GM12878 (cell line): ENCODE measurements at regions not wholly inside any gene's neighbourhood (a gene's known extent, or its start where the extent isn't known, plus 50 kb on each side); places are given as distances from the start of the nearest gene placed in this dataset.

Experiments used
- ATAC-seq: fragments of 200-7000 bp; cut with Tn5 transposase; 3 replicates; pipeline ENCODE4 v1.9.1; 2020; ENCODE audit warnings: mild to moderate bottlenecking, moderate library complexity
- BruUV-seq: library from RNA; stranded (reverse); fragments of 400-500 nt; replicated peaks from 2 replicates; lab custom pipeline; 2021; lab: Mats Ljungman, UMichigan
- CTCF ChIA-PET: fragments of 300-600 bp; sonication (Branson Sonifier 250); formaldehyde crosslinking; extraction: SDS; loops from one replicate; lab custom pipeline; 2021; ENCODE audit warnings: inconsistent platforms; lab: Yijun Ruan, JAX
- POLR2A ChIA-PET: fragments of 350-600 bp; formaldehyde crosslinking; extraction: SDS; loops from one replicate; lab custom pipeline; 2021; ENCODE audit warnings: inconsistent platforms; lab: Charles Lee
- RAD21 ChIA-PET: fragments of 300-600 bp; sonication (Branson Sonifier 250); formaldehyde crosslinking; loops from one replicate; lab custom pipeline; 2023; ENCODE audit warnings: antibody characterized with exemption; ENCODE audit not compliant: unreplicated experiment; lab: Charles Lee
- SMC1A ChIA-PET: fragments of 300-600 bp; sonication (Branson Sonifier 250); formaldehyde crosslinking; loops from one replicate; lab custom pipeline; 2023; ENCODE audit not compliant: unreplicated experiment, uncharacterized antibody; lab: Charles Lee
- DNase-seq: peaks from one replicate; pipeline ENCODE4 v3.0.0-alpha.2; 2011; ENCODE audit warnings: low read depth, low spot score
- FAIRE-seq: peaks from 3 replicates; lab custom pipeline; 2011; peaks lifted over from hg19 to GRCh38; lab: Jason Lieb, UNC
- H2AFZ ChIP-seq: 2 replicates; pipeline ENCODE4 v1.6.0; 2011; ENCODE audit warnings: low read depth, low read length, control low read depth; ENCODE audit not compliant: control insufficient read depth
- H3K27ac ChIP-seq: 2 replicates; pipeline ENCODE4 v1.5.1; 2011; ENCODE audit warnings: control low read depth; ENCODE audit not compliant: control insufficient read depth, insufficient read depth
- H3K27me3 ChIP-seq, 2 experiments: replicated peaks in 1 of 2; 2 replicates each; pipeline versions ENCODE4 v1.6.0 to v1.6.1; 2011; ENCODE audit warnings: low read length in 1 of 2; ENCODE audit not compliant: control insufficient read depth in 2 of 2, insufficient read depth in 2 of 2
- H3K36me3 ChIP-seq, 2 experiments: 2 replicates each; pipeline ENCODE4 v1.5.1; 2011; ENCODE audit warnings: low read length in 1 of 2; ENCODE audit not compliant: control insufficient read depth in 2 of 2, insufficient read depth in 2 of 2
- H3K4me1 ChIP-seq: 2 replicates; pipeline ENCODE4 v1.6.1; 2011; ENCODE audit warnings: mild to moderate bottlenecking, low read length, moderate library complexity, mixed read lengths; ENCODE audit not compliant: control insufficient read depth, insufficient read depth
- H3K4me2 ChIP-seq: 2 replicates; pipeline ENCODE4 v1.6.0; 2011; ENCODE audit warnings: control low read depth; ENCODE audit not compliant: control insufficient read depth, insufficient read depth
- H3K4me3 ChIP-seq: fragments of 200-600 bp; sonication (generic); 2 replicates; pipeline ENCODE4 v1.5.1; 2016
- H3K79me2 ChIP-seq: 2 replicates; pipeline ENCODE4 v1.6.0; 2011; ENCODE audit warnings: low read length; ENCODE audit not compliant: control insufficient read depth, insufficient read depth
- H3K9ac ChIP-seq: 2 replicates; pipeline ENCODE4 v1.8.0; 2011; ENCODE audit warnings: low read length, control low read depth, mixed read lengths; ENCODE audit not compliant: control insufficient read depth, insufficient read depth
- H3K9me3 ChIP-seq: replicated peaks from 3 replicates; pipeline ENCODE4 v1.5.1; 2011; ENCODE audit warnings: mild to moderate bottlenecking, low read length; ENCODE audit not compliant: control insufficient read depth, insufficient read depth
- H4K20me1 ChIP-seq: 2 replicates; pipeline ENCODE4 v1.6.0; 2011; ENCODE audit not compliant: control insufficient read depth, insufficient read depth
- BCL11A ChIP-seq: IDR thresholded peaks from 2 replicates; pipeline ENCODE4 v1.6.1; 2011; ENCODE audit warnings: low read depth, low read length
- CHD4 ChIP-seq: fragments of 200-600 bp; sonication (generic); IDR thresholded peaks from 2 replicates; pipeline ENCODE4 v1.6.1; 2016; ENCODE audit warnings: mild to moderate bottlenecking
- FOXK2 ChIP-seq: fragments of 450-650 bp; IDR thresholded peaks from 2 replicates; pipeline ENCODE4 v1.6.1; 2017; ENCODE audit warnings: mild to moderate bottlenecking, moderate library complexity
- FOXM1 ChIP-seq: IDR thresholded peaks from 2 replicates; pipeline ENCODE4 v1.6.1; 2012; ENCODE audit warnings: low read depth, mild to moderate bottlenecking, inconsistent platforms, low read length, moderate library complexity
- GABPA ChIP-seq: IDR thresholded peaks from 2 replicates; pipeline ENCODE4 v1.6.1; 2014; ENCODE audit warnings: antibody characterized with exemption, low read depth, mild to moderate bottlenecking, inconsistent platforms
- GATAD2B ChIP-seq: fragments of 450-650 bp; conservative IDR thresholded peaks from 2 replicates; pipeline ENCODE4 v1.6.1; 2017; ENCODE audit warnings: low read depth, mild to moderate bottlenecking, moderate library complexity
- HCFC1 ChIP-seq: fragments of 150-350 bp; IDR thresholded peaks from 2 replicates; pipeline ENCODE4 v1.6.1; 2014; ENCODE audit warnings: low read length
- LARP7 ChIP-seq: fragments of 450-650 bp; IDR thresholded peaks from 2 replicates; pipeline ENCODE4 v1.6.1; 2017; ENCODE audit warnings: mild to moderate bottlenecking
- MXI1 ChIP-seq: fragments of 150-350 bp; IDR thresholded peaks from 2 replicates; pipeline ENCODE4 v1.6.1; 2011; ENCODE audit warnings: low read depth, mild to moderate bottlenecking, inconsistent platforms, low read length, improper control_type of control experiment
- NR2F1 ChIP-seq: fragments of 450-650 bp; conservative IDR thresholded peaks from 2 replicates; pipeline ENCODE4 v1.6.1; 2017; ENCODE audit warnings: mild to moderate bottlenecking
- NRF1 ChIP-seq: conservative IDR thresholded peaks from 2 replicates; pipeline ENCODE4 v1.6.1; 2011; ENCODE audit warnings: mild to moderate bottlenecking, low read depth, low read length, improper control_type of control experiment
- SIX5 ChIP-seq: IDR thresholded peaks from 2 replicates; pipeline ENCODE4 v1.6.1; 2011; ENCODE audit warnings: mild to moderate bottlenecking, low read depth, low read length, moderate library complexity; ENCODE audit not compliant: severe bottlenecking
- SMAD5 ChIP-seq: IDR thresholded peaks from 2 replicates; pipeline ENCODE4 v1.6.1; 2016; ENCODE audit warnings: antibody characterized with exemption, low read depth
- SREBF1 ChIP-seq: IDR thresholded peaks from 2 replicates; pipeline ENCODE4 v1.6.1; 2012; ENCODE audit warnings: mild to moderate bottlenecking, low read length
- SREBF2 ChIP-seq: IDR thresholded peaks from 2 replicates; pipeline ENCODE4 v1.6.1; 2012; ENCODE audit warnings: mild to moderate bottlenecking, low read length
- TAF1 ChIP-seq: IDR thresholded peaks from 2 replicates; pipeline ENCODE4 v1.6.1; 2011; ENCODE audit warnings: mild to moderate bottlenecking, low read depth, low read length, borderline replicate concordance
- ZNF592 ChIP-seq: fragments of 450-650 bp; IDR thresholded peaks from 2 replicates; pipeline ENCODE4 v1.6.1; 2017; ENCODE audit warnings: mild to moderate bottlenecking, moderate library complexity
- ZSCAN29 ChIP-seq: fragments of 450-650 bp; IDR thresholded peaks from 2 replicates; pipeline ENCODE4 v1.6.1; 2017; ENCODE audit warnings: mild to moderate bottlenecking, moderate library complexity
- WGBS: methylation state at CpG from one replicate; pipeline ENCODE4 v1.1.6; 2016; ENCODE audit warnings: low lambda C conversion rate; ENCODE audit not compliant: insufficient replicate concordance, insufficient coverage; ENCODE audit errors: missing lambda C conversion rate; 5-methylcytosine and 5-hydroxymethylcytosine counted together
- in situ Hi-C: fragments of 300-500 bp; cut with MboI; formaldehyde crosslinking; loops from 9 replicates; pipeline ENCODE4 v1.14.3; 2018; ENCODE audit warnings: mixed read lengths
- intact Hi-C: fragments of 100-400 bp; cut with micrococcal nuclease; formaldehyde crosslinking; loops from one replicate; pipeline ENCODE4 v1.14.2; 2022; ENCODE audit not compliant: unreplicated experiment

GRCh38 chr9:108265065-108265464 lies 590.7 kb downstream of the ACTL7B start:
- intact Hi-C loops (no loop called here), in situ Hi-C loops (loop anchor here (25.0 kb wide), 1 partner anchor 778 kb away; the partner anchor contains the start of gene KLF4)
- H3K9ac ChIP-seq: no peak overlapping the region
- ChIA-PET SMC1A (no interaction called here), CTCF (no interaction called here), POLR2A (no interaction called here), RAD21 (no interaction called here)
- no peaks in the 10 kb centered on the region for H3K36me3 ChIP-seq
- H3K4me3 ChIP-seq: no peak overlapping the region
- no peak overlapping the region for H3K4me2 ChIP-seq
- H3K27ac ChIP-seq: no peak overlapping the region
- no peaks in the 10 kb centered on the region for H3K27me3 ChIP-seq
- H4K20me1 ChIP-seq: no peaks in the 10 kb centered on the region
- TF ChIP-seq LARP7 (no peak), GATAD2B (no peak)
- no peaks in the 10 kb centered on the region for H3K79me2 ChIP-seq
- H3K9me3 ChIP-seq: no peaks in the 10 kb centered on the region
- FAIRE-seq: no peak
- no peak for ATAC-seq
- DNase-seq: no peak
- no peaks in the 10 kb centered on the region for H3K4me1 ChIP-seq
- 0% methylated on average over 1 of the region's 1 CpG for WGBS
- BruUV-seq: no TSS peak
- H2AFZ ChIP-seq: no peak overlapping the region

- H2AFZ ChIP-seq: no peak overlapping the region
- no peak for FAIRE-seq
- in situ Hi-C loops (loop anchor here (25.0 kb wide), 1 partner anchor 777 kb away; the partner anchor contains the start of gene KLF4), intact Hi-C loops (no loop called here)
- TF ChIP-seq BCL11A: no peak
- TF ChIP-seq SIX5: no peak
- no peak for TF ChIP-seq SMAD5
- no peak for TF ChIP-seq NR2F1
- no peak for TF ChIP-seq HCFC1
- TF ChIP-seq FOXM1: no peak
- no peak for TF ChIP-seq NRF1
- no peak for TF ChIP-seq MXI1
- TF ChIP-seq SREBF1: no peak
- TF ChIP-seq FOXK2: no peak
- no peak for TF ChIP-seq TAF1
- TF ChIP-seq ZNF592: no peak
- no peak for TF ChIP-seq SREBF2
- TF ChIP-seq ZSCAN29: no peak
- TF ChIP-seq CHD4: no peak
- TF ChIP-seq GABPA: no peak
- H3K4me1 ChIP-seq: no peaks in the 10 kb centered on the region
- POLR2A ChIA-PET: no interaction called here
- H3K4me3 ChIP-seq: no peak overlapping the region
- H3K36me3 ChIP-seq: no peaks in the 10 kb centered on the region
- CTCF ChIA-PET: no interaction called here
- H4K20me1 ChIP-seq: no peaks in the 10 kb centered on the region
- H3K9me3 ChIP-seq: no peaks in the 10 kb centered on the region
- H3K9ac ChIP-seq: no peak overlapping the region
- no peak for ATAC-seq
- no peak overlapping the region for H3K27ac ChIP-seq
- WGBS: 62% methylated on average over 4 of the region's 4 CpGs
- no TSS peak for BruUV-seq
- SMC1A ChIA-PET: no interaction called here
- H3K27me3 ChIP-seq: no peaks in the 10 kb centered on the region
- H3K4me2 ChIP-seq: no peak overlapping the region
- RAD21 ChIA-PET: no interaction called here
- DNase-seq: no peak
- no peaks in the 10 kb centered on the region for H3K79me2 ChIP-seq
Measured at GRCh38 chr9:108264093-108264492, 591.7 kb downstream of the ACTL7B start.
